ENCODE measurements at regions not wholly inside any gene's neighbourhood (a gene's known extent, or its start where the extent isn't known, plus 50 kb on each side); places are given as distances from the start of the nearest gene placed in this dataset.

DNA sequence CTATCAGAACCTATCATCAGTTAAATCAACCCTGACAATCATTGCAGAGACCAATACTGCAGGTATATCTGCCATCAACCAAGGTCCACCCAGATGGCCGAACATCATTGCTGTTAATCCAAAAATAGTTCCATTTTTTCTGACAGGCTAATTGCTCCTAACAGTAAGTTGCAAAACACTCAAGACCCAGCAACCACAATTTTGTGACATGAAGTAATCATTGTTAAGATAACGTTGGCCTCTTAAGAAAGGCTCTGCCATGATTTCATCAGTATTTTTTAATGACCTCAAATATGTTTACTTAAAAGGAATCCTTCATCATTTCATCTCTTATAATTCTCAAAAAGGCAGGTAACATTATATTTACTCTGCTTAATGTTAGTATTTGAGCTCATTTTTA, 553.4 kb upstream of the POM121L12 start:
- no peaks in the 10 kb centered on the region for H3K9me3 ChIP-seq (replicated peaks)
- no peaks in the 10 kb centered on the region for H3K27me3 ChIP-seq (replicated peaks)
- no peaks in the 10 kb centered on the region for H3K4me1 ChIP-seq (replicated peaks)
- H3K36me3 ChIP-seq = no peaks in the 10 kb centered on the region
- H3K4me3 ChIP-seq = no peak overlapping the region
- H3K27ac ChIP-seq = no peak overlapping the region
- DNase-seq (ENCODE audit: low read depth in 1 of 2, low spot score in 2 of 2) = no peak

DNA sequence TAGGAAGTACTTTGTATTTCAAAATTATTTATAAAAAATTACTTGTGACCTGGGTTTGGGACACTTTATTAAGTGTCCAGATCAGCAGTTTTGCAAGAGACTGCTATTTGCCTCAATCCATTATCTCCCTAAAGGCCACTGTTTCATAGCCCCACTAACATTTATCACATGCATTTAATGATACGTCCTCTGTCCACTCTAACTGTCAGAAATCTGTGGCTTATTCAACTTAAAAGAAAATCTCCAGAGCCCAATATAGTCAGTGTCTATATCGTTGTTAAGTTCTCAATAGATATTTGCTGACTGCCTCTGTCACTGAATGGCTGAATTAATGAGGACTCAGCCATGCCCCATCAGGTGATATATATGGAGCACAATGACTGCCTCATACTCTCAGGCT, 553.9 kb upstream of the POM121L12 start:
- Histone ChIP-seq H3K4me1 (replicated peaks) (no peaks in the 10 kb centered on the region), H3K27ac (no peak overlapping the region), H3K27me3 (replicated peaks) (no peaks in the 10 kb centered on the region), H3K36me3 (no peaks in the 10 kb centered on the region), H3K4me3 (no peak overlapping the region), H3K9me3 (replicated peaks) (no peaks in the 10 kb centered on the region)
- DNase-seq (ENCODE audit: low read depth in 1 of 2, low spot score in 2 of 2) = no peak

DNA sequence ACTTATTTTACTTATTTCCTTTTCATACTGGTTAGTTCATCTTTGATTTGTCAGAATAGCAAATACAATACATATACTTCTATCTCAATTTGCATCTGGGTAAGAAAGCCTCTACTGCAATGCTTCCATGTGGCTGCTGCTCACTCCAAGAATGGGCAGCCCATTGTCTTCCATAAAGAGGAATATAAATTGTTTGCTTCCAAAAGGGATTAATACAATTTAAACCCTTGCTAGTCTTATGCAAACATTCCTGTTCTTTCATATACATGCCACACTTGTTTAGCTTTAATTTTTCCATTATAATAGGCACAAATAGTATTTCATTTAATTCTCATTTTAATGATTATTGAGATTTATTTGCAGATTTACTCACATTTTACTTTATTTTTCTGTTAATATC, 555.4 kb upstream of the POM121L12 start:
- Histone ChIP-seq H3K36me3 (no peaks in the 10 kb centered on the region), H3K4me1 (replicated peaks) (no peaks in the 10 kb centered on the region), H3K27me3 (replicated peaks) (no peaks in the 10 kb centered on the region), H3K9me3 (replicated peaks) (no peaks in the 10 kb centered on the region), H3K4me3 (no peak overlapping the region), H3K27ac (no peak overlapping the region)
- no peak for DNase-seq (ENCODE audit: low read depth in 1 of 2, low spot score in 2 of 2)

DNA sequence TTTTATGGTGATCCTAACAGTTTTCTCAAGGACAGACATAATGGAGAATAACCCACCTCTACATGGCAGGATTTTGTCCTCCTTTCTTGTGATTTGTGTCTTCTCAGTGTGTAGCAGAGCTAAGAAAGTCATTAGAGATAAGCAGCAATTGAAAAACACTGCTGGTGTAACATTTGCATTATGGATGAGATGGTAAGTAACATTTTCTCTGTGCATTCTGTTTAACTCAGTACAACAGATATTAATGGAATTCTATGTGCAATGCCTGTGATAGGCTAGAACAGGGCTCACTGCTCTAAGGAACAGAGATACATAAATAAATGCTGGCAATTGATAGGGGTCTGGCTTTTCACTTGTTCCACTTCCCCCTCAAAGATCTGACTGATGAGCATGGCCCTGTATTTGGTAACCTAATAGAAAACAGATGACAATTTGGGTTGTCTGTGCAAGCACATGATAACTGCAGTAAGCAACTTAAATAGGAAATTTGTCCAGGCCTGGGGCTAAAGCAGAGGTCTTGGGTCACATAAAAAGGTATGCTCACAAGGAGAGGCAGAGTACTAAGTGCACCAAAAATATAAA, 560.3 kb upstream of the POM121L12 start:
- DNase-seq (ENCODE audit: low read depth in 1 of 2, low spot score in 2 of 2) = no peak
- Histone ChIP-seq H3K4me3 (no peak overlapping the region), H3K9me3 (replicated peaks) (0 out of 2 replicates have a peak, but pooled peaks cover 3% of the 10 kb centered on the region), H3K27ac (no peak overlapping the region), H3K27me3 (replicated peaks) (no peaks in the 10 kb centered on the region), H3K4me1 (replicated peaks) (no peaks in the 10 kb centered on the region), H3K36me3 (no peaks in the 10 kb centered on the region)

DNA sequence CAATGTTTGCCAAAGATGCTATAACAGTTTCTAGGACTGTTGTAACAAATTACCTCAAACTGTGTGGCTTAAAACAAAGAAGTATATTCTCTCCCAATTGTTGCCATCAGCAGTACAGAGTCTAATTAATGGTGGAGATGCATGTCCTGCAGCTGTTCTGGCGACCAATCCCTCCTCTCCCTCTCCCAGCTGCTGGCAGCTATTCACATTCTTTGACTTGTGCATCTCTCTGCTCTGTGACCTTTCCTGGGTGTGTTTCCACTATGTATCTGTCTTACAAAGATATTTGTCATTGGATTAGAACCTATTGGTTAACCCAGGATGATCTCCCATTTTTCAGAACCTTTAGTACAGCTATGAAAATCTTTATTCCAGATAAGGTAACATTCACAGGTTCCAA, 561.7 kb upstream of the POM121L12 start:
- Histone ChIP-seq H3K27ac (no peak overlapping the region), H3K4me3 (no peak overlapping the region), H3K27me3 (replicated peaks) (no peaks in the 10 kb centered on the region), H3K9me3 (replicated peaks) (0 out of 2 replicates have a peak, but pooled peaks cover 3% of the 10 kb centered on the region), H3K4me1 (replicated peaks) (no peaks in the 10 kb centered on the region), H3K36me3 (no peaks in the 10 kb centered on the region)
- no peak for DNase-seq (ENCODE audit: low read depth in 1 of 2, low spot score in 2 of 2)

DNA sequence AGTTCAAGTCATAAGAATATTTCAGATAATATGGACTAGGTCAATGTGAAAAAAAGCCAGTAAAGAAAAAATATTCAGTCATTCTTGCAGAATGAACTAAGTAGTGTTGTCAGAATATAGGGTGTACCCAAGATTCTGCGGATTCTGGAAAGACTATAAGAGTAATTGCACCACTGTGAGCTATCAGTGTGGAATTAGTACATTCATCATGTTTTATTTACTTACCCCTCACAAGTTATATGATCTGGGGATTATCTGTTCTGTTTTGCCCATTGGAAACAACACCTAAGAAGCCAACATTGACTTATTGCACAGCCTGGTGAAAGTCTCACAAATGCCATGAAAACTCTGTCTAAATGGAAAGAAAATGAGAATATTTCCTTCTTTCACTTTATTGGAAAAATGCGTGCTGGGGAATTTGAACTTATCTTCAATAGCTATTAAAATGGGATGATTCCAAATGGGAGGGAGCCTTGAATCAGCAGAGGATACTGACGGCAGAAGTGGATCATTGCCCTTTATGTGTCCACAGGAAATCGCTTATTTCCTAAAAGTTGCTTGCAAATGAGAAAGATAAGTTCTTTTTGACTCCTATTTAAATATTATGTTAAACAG, 563.3 kb upstream of the POM121L12 start:
- Histone ChIP-seq H3K4me1 (replicated peaks) (no peaks in the 10 kb centered on the region), H3K27ac (no peak overlapping the region), H3K4me3 (no peak overlapping the region), H3K36me3 (no peaks in the 10 kb centered on the region), H3K27me3 (replicated peaks) (no peaks in the 10 kb centered on the region), H3K9me3 (replicated peaks) (0 out of 2 replicates have a peak, but pooled peaks cover 3% of the 10 kb centered on the region)
- no peak for DNase-seq (ENCODE audit: low read depth in 1 of 2, low spot score in 2 of 2)

DNA sequence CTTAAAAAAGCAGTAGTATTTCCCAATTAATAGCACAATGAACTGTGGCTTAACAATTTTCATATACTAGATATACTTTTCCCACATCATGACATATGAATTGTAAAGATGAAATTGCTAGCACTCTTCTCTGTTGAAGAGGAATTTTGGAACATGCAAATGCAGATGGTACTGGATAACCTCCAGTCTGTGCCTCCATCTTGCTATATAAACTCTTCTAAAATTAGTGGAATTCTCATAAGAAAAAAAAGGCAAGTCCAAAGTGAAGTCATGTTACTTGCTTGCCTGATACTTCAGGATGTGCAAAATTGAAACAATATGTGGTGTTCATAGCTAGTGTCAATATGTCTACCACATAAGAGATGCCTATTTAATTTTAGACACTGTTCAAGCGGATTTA, 570.2 kb upstream of the POM121L12 start:
- Histone ChIP-seq H3K9me3 (replicated peaks) (no peaks in the 10 kb centered on the region), H3K36me3 (no peaks in the 10 kb centered on the region), H3K4me1 (replicated peaks) (no peaks in the 10 kb centered on the region), H3K27me3 (replicated peaks) (no peaks in the 10 kb centered on the region), H3K27ac (no peak overlapping the region), H3K4me3 (no peak overlapping the region)
- no peak for DNase-seq (ENCODE audit: low read depth in 1 of 2, low spot score in 2 of 2)

DNA sequence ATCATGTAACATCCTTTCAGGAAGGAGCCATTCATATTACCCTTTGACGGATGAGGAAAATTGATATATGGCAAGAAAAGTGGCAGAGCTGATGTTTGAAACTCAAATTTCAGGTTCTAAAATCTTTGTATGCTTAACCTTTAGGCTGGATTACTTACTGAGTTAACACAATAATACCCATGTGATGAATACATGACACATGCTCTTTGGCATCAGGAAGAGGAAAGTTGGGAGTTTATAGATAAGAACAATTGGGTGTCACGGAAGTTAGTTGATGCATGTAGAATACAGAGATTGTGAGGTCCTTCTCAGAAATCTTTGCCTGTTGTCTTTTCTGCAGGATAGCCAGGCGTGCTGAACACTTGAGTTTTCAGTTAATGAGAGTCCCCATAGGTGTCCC, 572.1 kb upstream of the POM121L12 start:
- Histone ChIP-seq H3K27ac (no peak overlapping the region), H3K9me3 (replicated peaks) (no peaks in the 10 kb centered on the region), H3K36me3 (no peaks in the 10 kb centered on the region), H3K4me3 (no peak overlapping the region), H3K4me1 (replicated peaks) (no peaks in the 10 kb centered on the region), H3K27me3 (replicated peaks) (no peaks in the 10 kb centered on the region)
- DNase-seq (ENCODE audit: low read depth in 1 of 2, low spot score in 2 of 2) = no peak

DNA sequence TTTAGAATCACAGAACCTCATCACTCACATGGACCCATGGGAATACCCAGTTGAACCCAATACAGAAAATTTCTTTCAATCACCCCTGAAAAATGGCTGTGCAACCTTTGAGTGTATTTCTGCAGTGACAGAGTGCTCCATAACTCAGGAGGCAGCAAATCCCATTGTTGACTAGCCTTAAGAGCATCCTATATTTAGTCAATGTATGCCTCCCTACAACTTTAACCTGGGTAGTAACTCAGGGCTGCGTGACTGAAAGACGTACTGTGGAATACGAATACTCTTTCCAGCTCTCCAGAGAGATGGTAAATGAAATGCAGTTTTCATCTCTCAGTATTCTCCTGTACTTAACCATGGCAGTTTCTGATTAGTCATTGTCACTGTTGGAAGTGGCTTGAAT, 573.0 kb upstream of the POM121L12 start:
- no peaks in the 10 kb centered on the region for H3K9me3 ChIP-seq (replicated peaks)
- DNase-seq (ENCODE audit: low read depth in 1 of 2, low spot score in 2 of 2) = no peak
- H3K4me1 ChIP-seq (replicated peaks) = no peaks in the 10 kb centered on the region
- H3K4me3 ChIP-seq = no peak overlapping the region
- H3K36me3 ChIP-seq = no peaks in the 10 kb centered on the region
- no peaks in the 10 kb centered on the region for H3K27me3 ChIP-seq (replicated peaks)
- no peak overlapping the region for H3K27ac ChIP-seq

DNA sequence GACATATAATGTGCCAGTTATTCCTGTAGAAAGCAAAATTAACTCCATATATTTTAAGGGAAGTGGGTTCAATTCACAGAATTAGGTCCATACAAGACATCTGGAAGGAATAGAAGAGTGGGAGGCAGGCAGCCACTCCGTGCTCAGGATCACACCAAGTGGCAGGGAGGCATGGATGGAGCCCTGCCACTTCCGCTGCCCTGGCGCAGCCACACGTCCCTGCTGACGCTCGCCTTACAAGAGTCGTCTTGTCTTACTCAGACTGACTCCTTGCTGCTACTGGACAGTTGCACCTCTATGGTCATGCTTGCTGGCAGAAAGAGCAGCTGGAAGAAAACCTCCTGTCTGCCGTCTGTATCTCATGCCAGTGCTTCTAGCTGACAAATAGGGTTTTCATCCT, 579.9 kb upstream of the POM121L12 start:
- no peak overlapping the region for H3K4me3 ChIP-seq
- no peaks in the 10 kb centered on the region for H3K27me3 ChIP-seq (replicated peaks)
- no peak for DNase-seq (ENCODE audit: low read depth in 1 of 2, low spot score in 2 of 2)
- H3K36me3 ChIP-seq = no peaks in the 10 kb centered on the region
- H3K4me1 ChIP-seq (replicated peaks) = no peaks in the 10 kb centered on the region
- H3K27ac ChIP-seq = no peak overlapping the region
- H3K9me3 ChIP-seq (replicated peaks) = no peaks in the 10 kb centered on the region

DNA sequence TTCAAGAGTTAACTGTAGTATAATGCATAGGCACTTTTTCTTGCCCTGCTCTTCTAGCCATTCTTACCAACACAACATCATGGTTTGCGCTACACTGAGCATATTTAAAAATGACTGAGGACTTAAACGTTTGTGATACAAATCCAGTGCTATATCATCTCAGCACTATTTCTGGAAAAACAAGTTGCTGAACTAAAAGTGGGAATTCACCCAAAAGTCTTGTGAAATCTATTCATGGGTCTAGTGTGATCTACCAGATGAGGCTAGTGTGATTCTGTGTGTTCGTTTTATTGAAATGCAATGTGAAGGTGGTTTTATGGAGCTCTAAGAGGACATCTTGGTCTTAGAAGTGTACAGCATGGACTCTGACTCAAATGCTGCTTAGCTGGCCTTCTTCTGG, 584.6 kb upstream of the POM121L12 start:
- H3K9me3 ChIP-seq (replicated peaks) = no peaks in the 10 kb centered on the region
- H3K27ac ChIP-seq = no peak overlapping the region
- no peaks in the 10 kb centered on the region for H3K27me3 ChIP-seq (replicated peaks)
- no peaks in the 10 kb centered on the region for H3K4me1 ChIP-seq (replicated peaks)
- no peaks in the 10 kb centered on the region for H3K36me3 ChIP-seq
- no peak overlapping the region for H3K4me3 ChIP-seq
- no peak for DNase-seq (ENCODE audit: low read depth in 1 of 2, low spot score in 2 of 2)

DNA sequence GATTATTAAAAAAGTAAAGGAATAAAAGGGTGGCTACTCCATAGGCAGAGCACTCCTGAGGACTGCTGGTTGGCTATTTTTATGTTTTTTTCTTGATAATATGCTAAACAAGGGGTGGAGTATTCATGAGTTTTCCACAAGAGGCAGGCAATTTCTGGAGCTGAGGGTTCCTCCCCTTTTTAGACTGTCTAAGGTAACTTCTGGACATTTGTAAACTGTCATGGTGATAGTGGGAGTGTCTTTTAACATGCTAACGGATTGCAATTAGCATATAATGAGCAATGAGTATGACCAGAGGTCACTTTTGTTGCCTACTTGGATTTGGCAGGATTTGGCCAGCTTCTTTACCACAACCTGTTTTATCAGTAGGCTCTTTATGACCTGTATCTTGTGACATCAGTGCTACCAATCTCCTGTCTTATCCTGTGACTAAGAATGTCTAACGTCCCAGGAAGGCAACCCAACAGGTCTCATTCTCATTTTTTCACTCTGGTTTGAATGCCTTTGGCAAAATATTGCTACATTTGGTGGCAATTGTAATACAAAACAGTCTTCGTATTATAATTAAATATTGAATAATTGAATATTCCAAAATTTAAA, 587.8 kb upstream of the POM121L12 start:
- no peaks in the 10 kb centered on the region for H3K4me1 ChIP-seq (replicated peaks)
- H3K27ac ChIP-seq = no peak overlapping the region
- DNase-seq (ENCODE audit: low read depth in 1 of 2, low spot score in 2 of 2) = no peak
- no peaks in the 10 kb centered on the region for H3K9me3 ChIP-seq (replicated peaks)
- H3K27me3 ChIP-seq (replicated peaks) = no peaks in the 10 kb centered on the region
- H3K4me3 ChIP-seq = no peak overlapping the region
- H3K36me3 ChIP-seq = no peaks in the 10 kb centered on the region

DNA sequence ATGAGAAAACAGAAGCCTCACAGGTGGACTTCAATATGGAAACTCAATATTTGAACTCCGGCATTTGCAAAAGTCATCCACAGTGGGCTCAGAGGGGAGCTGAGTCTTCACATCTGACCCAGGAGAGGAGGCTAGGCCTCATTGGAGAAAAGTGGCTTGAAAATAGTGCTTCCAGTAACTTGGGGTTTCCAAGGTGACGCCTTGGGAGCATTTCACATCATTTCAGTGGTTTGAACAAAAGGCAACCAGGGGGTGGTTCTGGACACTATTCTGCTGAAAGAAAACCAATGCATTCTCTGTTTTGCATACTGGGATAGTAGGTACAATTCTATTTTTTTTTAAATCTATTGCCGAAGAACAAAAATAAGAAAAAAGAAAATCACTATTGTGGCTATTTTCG, 599.2 kb upstream of the POM121L12 start:
- Histone ChIP-seq H3K4me1 (replicated peaks) (no peaks in the 10 kb centered on the region), H3K27ac (no peak overlapping the region), H3K4me3 (no peak overlapping the region), H3K36me3 (no peaks in the 10 kb centered on the region), H3K9me3 (replicated peaks) (no peaks in the 10 kb centered on the region), H3K27me3 (replicated peaks) (no peaks in the 10 kb centered on the region)
- no peak for DNase-seq (ENCODE audit: low read depth in 1 of 2, low spot score in 2 of 2)

DNA sequence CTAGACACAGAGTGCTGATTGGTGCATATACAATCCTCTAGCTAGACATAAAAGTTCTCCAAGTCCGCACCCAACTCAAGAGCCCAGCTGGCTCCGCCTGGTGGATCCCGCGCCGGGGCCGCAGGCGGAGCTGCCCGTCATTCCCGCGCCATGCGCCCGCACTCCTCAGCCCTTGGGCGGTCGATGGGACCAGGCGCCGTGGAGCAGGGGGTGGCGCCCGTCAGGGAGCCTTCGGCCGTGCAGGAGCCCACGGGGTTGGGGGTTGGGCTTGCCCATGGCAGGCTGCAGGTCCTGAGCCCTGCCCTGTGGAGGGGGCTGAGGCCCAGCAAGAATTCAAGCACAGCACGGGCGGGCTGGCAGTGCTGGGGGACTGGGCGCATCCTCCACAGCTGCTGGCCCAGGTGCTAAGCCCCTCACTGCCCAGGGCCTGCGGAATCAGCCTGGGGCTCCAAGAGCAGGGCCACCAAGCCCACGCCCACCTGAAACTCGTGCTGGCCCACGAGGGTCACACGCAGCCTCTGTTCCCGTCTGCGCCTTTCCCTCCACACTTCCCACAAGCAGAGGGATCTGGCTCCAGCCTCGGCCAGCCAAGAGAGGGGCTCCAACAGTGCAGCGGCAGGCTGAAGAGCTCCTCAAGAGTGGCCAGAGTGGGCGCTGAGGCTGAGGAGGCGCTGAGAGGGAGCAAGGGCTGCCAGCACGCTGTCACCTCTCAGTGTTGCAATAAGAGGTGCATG, 604.2 kb upstream of the POM121L12 start:
- H3K36me3 ChIP-seq = no peaks in the 10 kb centered on the region
- H3K4me1 ChIP-seq (replicated peaks) = no peaks in the 10 kb centered on the region
- no peaks in the 10 kb centered on the region for H3K27me3 ChIP-seq (replicated peaks)
- H3K4me3 ChIP-seq = no peak overlapping the region
- DNase-seq (ENCODE audit: low read depth in 1 of 2, low spot score in 2 of 2) = no peak
- H3K9me3 ChIP-seq (replicated peaks) = no peaks in the 10 kb centered on the region
- no peak overlapping the region for H3K27ac ChIP-seq

All from SJSA1 (cell line).